B cell (primary cell): ENCODE measurements at regions not wholly inside any gene's neighbourhood (a gene's known extent, or its start where the extent isn't known, plus 50 kb on each side); places are given as distances from the start of the nearest gene placed in this dataset.
A peak's percentile ranks its signal among the peaks of the same experiment; 100 is the strongest.

Experiments used
- ATAC-seq: fragments of 200-7000 bp; cut with Tn5 transposase; one replicate; pipeline ENCODE4 v1.10.0; 2021; ENCODE audit warnings: low read depth, mild to moderate bottlenecking, moderate number of reproducible peaks, moderate library complexity
- CTCF ChIA-PET: fragments of 350-600 bp; sonication (Branson Sonifier 250); formaldehyde crosslinking; loops from one replicate; lab custom pipeline; 2021; ENCODE audit warnings: antibody characterized with exemption, inconsistent platforms; lab: Charles Lee
- POLR2A ChIA-PET: fragments of 350-600 bp; sonication (Branson Sonifier 250); formaldehyde crosslinking; loops from one replicate; lab custom pipeline; 2021; ENCODE audit warnings: antibody characterized with exemption; lab: Charles Lee
- DNase-seq: peaks from one replicate; pipeline ENCODE4 v3.0.0; 2013
- H2AFZ ChIP-seq: 2 replicates; pipeline ENCODE4 v1.6.1; 2012; ENCODE audit warnings: mild to moderate bottlenecking, low read depth, low read length; ENCODE audit not compliant: insufficient read depth, poor library complexity, severe bottlenecking
- H3K27ac ChIP-seq, 2 donors: 1 replicate in 1 of 2; 2 replicates in 1 of 2; pipeline ENCODE4 v1.5.1; 2012 to 2013; ENCODE audit warnings: low read length in 2 of 2, mild to moderate bottlenecking in 2 of 2, moderate library complexity in 1 of 2
- H3K27me3 ChIP-seq, 4 experiments: fragments of 200-600 bp in 1 of 4; sonication (generic) in 1 of 4; replicated peaks in 1 of 4; 1 replicate in 2 of 4; 2 replicates in 2 of 4; pipeline versions ENCODE4 v1.6.1 to v1.7.0; 2013 to 2016; ENCODE audit warnings: low read length in 3 of 4, mild to moderate bottlenecking in 2 of 4, mixed read lengths in 1 of 4, moderate library complexity in 1 of 4; ENCODE audit not compliant: insufficient read depth in 4 of 4, control insufficient read depth in 3 of 4; ENCODE audit errors: control extremely low read depth in 1 of 4
- H3K36me3 ChIP-seq, 2 experiments: replicated peaks in 1 of 2; 1 replicate in 1 of 2; 2 replicates in 1 of 2; pipeline versions ENCODE4 v1.6.1 to v1.7.1; 2013; ENCODE audit warnings: low read length in 1 of 2; ENCODE audit not compliant: insufficient read depth in 2 of 2, control insufficient read depth in 1 of 2; ENCODE audit errors: control extremely low read depth in 1 of 2, extremely low read depth in 1 of 2
- H3K4me1 ChIP-seq, 2 donors: fragments of 200-600 bp in 1 of 2; sonication (generic) in 1 of 2; 1 replicate in 1 of 2; 2 replicates in 1 of 2; pipeline versions ENCODE4 v1.5.1 to v1.6.1; 2013 to 2017; ENCODE audit warnings: low read length in 2 of 2; ENCODE audit not compliant: control insufficient read depth in 2 of 2, insufficient read depth in 2 of 2
- H3K4me2 ChIP-seq: replicated peaks from 2 replicates; pipeline ENCODE3; 2012; ENCODE audit warnings: mild to moderate bottlenecking, low read depth, low read length; ENCODE audit not compliant: poor library complexity, severe bottlenecking
- H3K4me3 ChIP-seq, 5 experiments: fragments of 200-600 bp in 1 of 5; sonication (generic) in 1 of 5; 1 replicate in 3 of 5; 2 replicates in 2 of 5; pipeline versions ENCODE4 v1.5.1 to v1.7.0; 2011 to 2016; ENCODE audit warnings: low read length in 4 of 5, mild to moderate bottlenecking in 4 of 5, low read depth in 2 of 5, control low read depth in 1 of 5, moderate library complexity in 1 of 5; ENCODE audit not compliant: insufficient read depth in 1 of 5; ENCODE audit errors: control extremely low read depth in 1 of 5, extremely low read depth in 1 of 5
- H3K79me2 ChIP-seq: fragments of 200-600 bp; sonication (generic); one replicate; pipeline ENCODE4 v1.6.0; 2016; ENCODE audit warnings: low read length; ENCODE audit not compliant: control insufficient read depth, insufficient read depth
- H3K9ac ChIP-seq: fragments of 200-600 bp; sonication (generic); 2 replicates; pipeline ENCODE4 v1.6.1; 2017; ENCODE audit warnings: mild to moderate bottlenecking, low read length, moderate library complexity
- H3K9me3 ChIP-seq, 3 donors: one replicate each; pipeline versions ENCODE4 v1.6.1 to v1.7.1; 2013; ENCODE audit warnings: low read length in 2 of 3; ENCODE audit not compliant: control insufficient read depth in 2 of 3, insufficient read depth in 1 of 3; ENCODE audit errors: control extremely low read depth in 1 of 3
- H4K20me1 ChIP-seq: 2 replicates; pipeline ENCODE4 v1.6.0; 2012; ENCODE audit warnings: mild to moderate bottlenecking, low read length; ENCODE audit not compliant: insufficient read depth, control insufficient read depth, poor library complexity, severe bottlenecking
- H3K27ac Mint-ChIP-seq: one replicate; pipeline ENCODE4 v1.8.0; 2021; ENCODE audit warnings: mixed read lengths
- H3K27me3 Mint-ChIP-seq: one replicate; pipeline ENCODE4 v1.8.0; 2021; ENCODE audit warnings: mixed read lengths
- H3K4me1 Mint-ChIP-seq: one replicate; pipeline ENCODE4 v1.8.0; 2021; ENCODE audit warnings: mixed read lengths
- H3K4me3 Mint-ChIP-seq: one replicate; pipeline ENCODE4 v1.8.0; 2021; ENCODE audit warnings: mixed read lengths
- H3K9me3 Mint-ChIP-seq: one replicate; pipeline ENCODE4 v1.8.0; 2022; ENCODE audit warnings: mixed read lengths; ENCODE audit not compliant: insufficient read depth
- CTCF ChIP-seq: fragments of 200-600 bp; IDR thresholded peaks from one replicate; pipeline ENCODE4 v1.8.0; 2022; ENCODE audit warnings: antibody characterized with exemption, mild to moderate bottlenecking
- EZH2 ChIP-seq: IDR thresholded peaks from 2 replicates; pipeline ENCODE4 v1.6.1; 2012; ENCODE audit warnings: borderline replicate concordance, low read depth, mild to moderate bottlenecking, moderate library complexity, low read length; ENCODE audit not compliant: insufficient read depth, poor library complexity, severe bottlenecking
- WGBS: methylation state at CpG from one replicate; pipeline ENCODE4 v1.1.5; 2013; ENCODE audit warnings: missing lambda C conversion rate; ENCODE audit not compliant: insufficient coverage; 5-methylcytosine and 5-hydroxymethylcytosine counted together
- intact Hi-C: fragments of 100-400 bp; cut with micrococcal nuclease; formaldehyde crosslinking; loops from one replicate; pipeline ENCODE4 v1.10.0; 2022

- no peak overlapping the region for H3K4me3 Mint-ChIP-seq
- H3K27ac Mint-ChIP-seq: no peak overlapping the region
- Histone ChIP-seq H3K27ac (no peak overlapping the region), H3K9me3 (no peaks in the 10 kb centered on the region), H3K27me3 (no peaks in the 10 kb centered on the region), H3K9ac (no peak overlapping the region), H2AFZ (peak overlapping the region; percentile 11), H3K4me3 (no peak overlapping the region), H3K79me2 (no peaks in the 10 kb centered on the region), H3K4me1 (peaks cover 8 to 13% of the 10 kb centered on the region in 2 donors), H3K36me3 (no peaks in the 10 kb centered on the region), H4K20me1 (no peaks in the 10 kb centered on the region), H3K4me2 (no peak overlapping the region)
- ATAC-seq (no peak), DNase-seq (no peak)
- H3K4me1 Mint-ChIP-seq: peaks cover 14% of the 10 kb centered on the region
- TF ChIP-seq CTCF (no peak), EZH2 (no peak)
- POLR2A ChIA-PET: no interaction called here
- CTCF ChIA-PET: no interaction called here
- no peaks in the 10 kb centered on the region for H3K9me3 Mint-ChIP-seq
- WGBS: 50% methylated on average over 1 of the region's 4 CpGs
- peaks cover 3% of the 10 kb centered on the region for H3K27me3 Mint-ChIP-seq
- intact Hi-C loops: no loop called here
These were observed 212.4 kb upstream of the HNRNPA3 start for GRCh38 chr2:177000061-177000714.

GRCh38 chr2:177000715-177001072 is 211.9 kb upstream of the HNRNPA3 start:
- TF ChIP-seq CTCF: no peak
- TF ChIP-seq EZH2: no peak
- no peaks in the 10 kb centered on the region for H3K9me3 Mint-ChIP-seq
- ATAC-seq: no peak
- peaks cover 3% of the 10 kb centered on the region for H3K27me3 Mint-ChIP-seq
- no peak overlapping the region for H2AFZ ChIP-seq
- H3K4me1 ChIP-seq: peaks cover 8 to 13% of the 10 kb centered on the region in 2 donors
- intact Hi-C loops: no loop called here
- H3K4me3 ChIP-seq: no peak overlapping the region
- peaks cover 14% of the 10 kb centered on the region for H3K4me1 Mint-ChIP-seq
- no peak overlapping the region for H3K4me3 Mint-ChIP-seq
- no peak for DNase-seq
- 93% methylated on average over 3 of the region's 4 CpGs for WGBS
- ChIA-PET CTCF (no interaction called here), POLR2A (no interaction called here)
- no peaks in the 10 kb centered on the region for H3K9me3 ChIP-seq
- no peak overlapping the region for H3K9ac ChIP-seq
- no peaks in the 10 kb centered on the region for H3K36me3 ChIP-seq
- H3K27me3 ChIP-seq: no peaks in the 10 kb centered on the region
- no peak overlapping the region for H3K27ac ChIP-seq
- H3K27ac Mint-ChIP-seq: no peak overlapping the region
- no peaks in the 10 kb centered on the region for H4K20me1 ChIP-seq
- no peaks in the 10 kb centered on the region for H3K79me2 ChIP-seq
- H3K4me2 ChIP-seq: no peak overlapping the region
